Ishikawa (cell line): ENCODE measurements at regions not wholly inside any gene's neighbourhood (a gene's known extent, or its start where the extent isn't known, plus 50 kb on each side); places are given as distances from the start of the nearest gene placed in this dataset.
A peak's percentile ranks its signal among the peaks of the same experiment; 100 is the strongest.

Source experiments
- CEBPB ChIP-seq: IDR thresholded peaks from 2 replicates; pipeline ENCODE4 v1.6.1; 2012
- CREB1 ChIP-seq: IDR thresholded peaks from 2 replicates; pipeline ENCODE4 v1.6.1; 2012; ENCODE audit warnings: low read depth
- EGR1 ChIP-seq: IDR thresholded peaks from 2 replicates; pipeline ENCODE4 v1.6.1; 2012
- EP300 ChIP-seq: IDR thresholded peaks from 2 replicates; pipeline ENCODE4 v1.6.1; 2012; ENCODE audit warnings: borderline replicate concordance
- FOXM1 ChIP-seq: IDR thresholded peaks from 2 replicates; pipeline ENCODE4 v1.6.1; 2012; ENCODE audit warnings: low read depth, borderline replicate concordance
- NFIC ChIP-seq: IDR thresholded peaks from 2 replicates; pipeline ENCODE4 v1.6.1; 2012
- RAD21 ChIP-seq: IDR thresholded peaks from 2 replicates; pipeline ENCODE4 v1.6.1; 2012; ENCODE audit warnings: low read depth
- TAF1 ChIP-seq: IDR thresholded peaks from 2 replicates; pipeline ENCODE4 v1.6.1; 2012; ENCODE audit warnings: low read depth, mild to moderate bottlenecking
- TCF12 ChIP-seq: IDR thresholded peaks from 2 replicates; pipeline ENCODE4 v1.6.1; 2012; ENCODE audit warnings: low read depth
- TEAD4 ChIP-seq: IDR thresholded peaks from 2 replicates; pipeline ENCODE4 v1.6.1; 2012
- YY1 ChIP-seq: IDR thresholded peaks from 2 replicates; pipeline ENCODE4 v1.6.1; 2012; ENCODE audit warnings: low read depth
- ZBTB7A ChIP-seq: IDR thresholded peaks from 2 replicates; pipeline ENCODE4 v1.6.1; 2012; ENCODE audit warnings: low read depth
- TF ChIP-seq, protein P1 (sequence below): IDR thresholded peaks from 2 replicates; pipeline ENCODE4 v1.6.1; 2012
- TF ChIP-seq, protein P2 (sequence below): IDR thresholded peaks from 2 replicates; pipeline ENCODE4 v1.6.1; 2012
- TF ChIP-seq, protein P3 (sequence below): IDR thresholded peaks from 2 replicates; pipeline ENCODE4 v1.6.1; 2012; ENCODE audit warnings: low read depth, mild to moderate bottlenecking

DNA sequence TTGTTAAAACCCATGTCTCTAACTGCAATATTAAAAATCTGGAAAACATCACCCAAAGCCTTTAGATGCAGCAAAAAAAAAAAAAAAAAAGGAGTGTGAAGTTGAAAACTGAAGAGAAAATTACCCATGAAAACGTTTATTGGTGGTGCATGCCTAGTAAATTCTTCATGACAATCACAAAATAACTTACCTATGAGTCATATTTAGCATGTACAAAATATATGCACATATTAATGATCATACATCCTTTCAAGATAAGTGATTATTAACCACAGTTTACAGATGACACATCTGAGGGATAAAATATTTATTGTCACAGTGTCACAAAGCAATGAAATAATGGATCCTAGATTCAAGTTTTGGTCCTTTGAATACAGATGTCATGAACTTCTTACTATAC lies 505.2 kb upstream of the NR5A2 start:
- TF ChIP-seq, protein P1, sequence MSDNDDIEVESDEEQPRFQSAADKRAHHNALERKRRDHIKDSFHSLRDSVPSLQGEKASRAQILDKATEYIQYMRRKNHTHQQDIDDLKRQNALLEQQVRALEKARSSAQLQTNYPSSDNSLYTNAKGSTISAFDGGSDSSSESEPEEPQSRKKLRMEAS, result no peak
- TF ChIP-seq FOXM1 (no peak), TAF1 (no peak), EP300 (no peak), YY1 (no peak), NFIC (no peak), RAD21 (no peak), CEBPB (no peak), TCF12 (no peak), EGR1 (no peak), ZBTB7A (no peak), CREB1 (no peak)
- TF ChIP-seq, protein P2, sequence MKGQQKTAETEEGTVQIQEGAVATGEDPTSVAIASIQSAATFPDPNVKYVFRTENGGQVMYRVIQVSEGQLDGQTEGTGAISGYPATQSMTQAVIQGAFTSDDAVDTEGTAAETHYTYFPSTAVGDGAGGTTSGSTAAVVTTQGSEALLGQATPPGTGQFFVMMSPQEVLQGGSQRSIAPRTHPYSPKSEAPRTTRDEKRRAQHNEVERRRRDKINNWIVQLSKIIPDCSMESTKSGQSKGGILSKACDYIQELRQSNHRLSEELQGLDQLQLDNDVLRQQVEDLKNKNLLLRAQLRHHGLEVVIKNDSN, result no peak
- TF ChIP-seq, protein P3, sequence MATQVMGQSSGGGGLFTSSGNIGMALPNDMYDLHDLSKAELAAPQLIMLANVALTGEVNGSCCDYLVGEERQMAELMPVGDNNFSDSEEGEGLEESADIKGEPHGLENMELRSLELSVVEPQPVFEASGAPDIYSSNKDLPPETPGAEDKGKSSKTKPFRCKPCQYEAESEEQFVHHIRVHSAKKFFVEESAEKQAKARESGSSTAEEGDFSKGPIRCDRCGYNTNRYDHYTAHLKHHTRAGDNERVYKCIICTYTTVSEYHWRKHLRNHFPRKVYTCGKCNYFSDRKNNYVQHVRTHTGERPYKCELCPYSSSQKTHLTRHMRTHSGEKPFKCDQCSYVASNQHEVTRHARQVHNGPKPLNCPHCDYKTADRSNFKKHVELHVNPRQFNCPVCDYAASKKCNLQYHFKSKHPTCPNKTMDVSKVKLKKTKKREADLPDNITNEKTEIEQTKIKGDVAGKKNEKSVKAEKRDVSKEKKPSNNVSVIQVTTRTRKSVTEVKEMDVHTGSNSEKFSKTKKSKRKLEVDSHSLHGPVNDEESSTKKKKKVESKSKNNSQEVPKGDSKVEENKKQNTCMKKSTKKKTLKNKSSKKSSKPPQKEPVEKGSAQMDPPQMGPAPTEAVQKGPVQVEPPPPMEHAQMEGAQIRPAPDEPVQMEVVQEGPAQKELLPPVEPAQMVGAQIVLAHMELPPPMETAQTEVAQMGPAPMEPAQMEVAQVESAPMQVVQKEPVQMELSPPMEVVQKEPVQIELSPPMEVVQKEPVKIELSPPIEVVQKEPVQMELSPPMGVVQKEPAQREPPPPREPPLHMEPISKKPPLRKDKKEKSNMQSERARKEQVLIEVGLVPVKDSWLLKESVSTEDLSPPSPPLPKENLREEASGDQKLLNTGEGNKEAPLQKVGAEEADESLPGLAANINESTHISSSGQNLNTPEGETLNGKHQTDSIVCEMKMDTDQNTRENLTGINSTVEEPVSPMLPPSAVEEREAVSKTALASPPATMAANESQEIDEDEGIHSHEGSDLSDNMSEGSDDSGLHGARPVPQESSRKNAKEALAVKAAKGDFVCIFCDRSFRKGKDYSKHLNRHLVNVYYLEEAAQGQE, result no peak

DNA sequence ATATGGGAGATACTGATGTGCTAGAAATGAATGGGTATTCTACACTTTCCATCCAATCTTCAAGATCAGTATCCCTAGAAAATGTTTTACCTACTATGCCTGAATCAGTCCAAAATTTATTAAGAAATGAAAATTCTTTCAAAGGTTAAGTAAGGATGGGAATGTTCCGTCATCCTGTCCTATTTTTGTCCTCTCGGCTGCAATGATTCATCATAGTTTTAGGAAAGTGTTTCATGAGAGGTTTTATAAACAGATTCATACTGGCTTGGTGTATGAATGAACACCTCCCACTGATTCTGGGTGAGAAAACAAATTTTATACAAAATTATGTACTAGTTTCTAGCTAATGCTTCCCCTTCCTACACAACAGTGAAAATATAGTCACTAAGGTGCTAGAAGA lies 504.6 kb upstream of the NR5A2 start:
- TF ChIP-seq NFIC (no peak), EGR1 (no peak), RAD21 (no peak), ZBTB7A (no peak), TEAD4 (no peak), CREB1 (no peak), YY1 (no peak), TAF1 (no peak), FOXM1 (no peak)
- TF ChIP-seq, protein P1, result no peak

DNA sequence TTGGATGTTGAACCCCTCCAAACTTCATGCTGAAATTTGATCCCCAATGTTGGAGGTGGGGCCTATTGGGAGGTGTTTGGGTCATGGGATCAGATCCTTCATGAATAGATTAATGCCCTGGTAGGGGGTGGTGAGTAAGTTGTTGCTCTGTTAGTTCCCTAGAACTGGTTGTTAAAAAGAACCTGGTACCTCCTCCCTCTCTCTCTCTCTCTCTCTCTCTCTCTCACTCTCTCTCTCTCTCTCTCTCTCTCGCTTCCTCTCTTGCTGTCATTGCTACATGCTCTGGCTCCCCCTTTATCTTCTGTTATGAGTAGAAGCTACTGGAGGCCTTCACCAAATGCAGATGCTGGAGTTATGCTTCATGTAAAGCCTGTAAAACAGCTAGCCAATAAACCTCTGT lies 498.2 kb upstream of the NR5A2 start:
- no peak for TF ChIP-seq TAF1
- TF ChIP-seq, protein P2, result no peak
- TF ChIP-seq YY1, result no peak
- TF ChIP-seq NFIC, result no peak
- TF ChIP-seq EGR1, result no peak

DNA sequence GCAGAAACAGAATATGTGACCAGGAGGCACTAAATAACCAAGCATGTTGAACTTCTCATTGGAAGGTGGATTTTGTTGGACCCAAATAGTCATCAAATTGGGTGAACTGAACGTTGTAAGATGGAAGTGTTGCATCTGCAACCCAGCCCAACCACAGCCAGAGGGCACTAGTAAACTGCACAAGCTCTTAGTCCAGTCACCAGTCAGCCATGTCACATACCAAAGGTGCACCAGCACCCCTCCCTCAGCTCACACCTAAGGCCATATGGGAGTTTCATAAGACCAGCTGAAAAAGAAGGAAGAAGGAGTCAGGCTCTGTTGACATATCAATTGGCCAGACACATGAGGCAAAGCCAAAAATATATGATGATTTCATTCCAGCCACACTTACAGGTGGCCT lies 481.7 kb upstream of the NR5A2 start:
- TF ChIP-seq RAD21 (peak; percentile 66; the same call in 1 of the 2 replicates), YY1 (0 out of 2 replicates have a peak, but pooled peaks have one; percentile 53), CEBPB (no peak)
- TF ChIP-seq, protein P2, result no peak

DNA sequence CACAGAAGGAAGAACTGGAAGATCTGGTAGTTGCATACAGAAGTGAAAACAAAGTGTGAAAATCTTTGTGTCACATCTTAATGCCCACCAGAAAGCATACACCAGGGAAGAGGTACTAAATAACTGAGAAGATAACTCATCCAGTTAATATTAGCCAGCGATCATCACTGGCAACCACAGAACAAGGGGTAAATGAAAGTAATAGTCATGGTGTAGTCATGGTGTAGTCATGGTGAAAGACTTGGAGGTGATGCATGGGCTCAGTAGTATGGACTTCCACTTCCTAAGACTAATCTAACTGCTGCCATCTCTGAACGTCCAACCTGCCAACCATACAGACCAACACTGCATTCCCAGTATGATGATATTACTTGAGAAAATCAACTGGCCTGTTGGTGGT lies 481.2 kb upstream of the NR5A2 start:
- TF ChIP-seq TCF12 (no peak), YY1 (no peak), EGR1 (no peak), CEBPB (no peak), TEAD4 (no peak), RAD21 (no peak), EP300 (no peak), TAF1 (no peak), NFIC (no peak), CREB1 (no peak), ZBTB7A (no peak), FOXM1 (no peak)
- TF ChIP-seq, protein P3, result no peak
- TF ChIP-seq, protein P2, result no peak
- TF ChIP-seq, protein P1, result no peak

DNA sequence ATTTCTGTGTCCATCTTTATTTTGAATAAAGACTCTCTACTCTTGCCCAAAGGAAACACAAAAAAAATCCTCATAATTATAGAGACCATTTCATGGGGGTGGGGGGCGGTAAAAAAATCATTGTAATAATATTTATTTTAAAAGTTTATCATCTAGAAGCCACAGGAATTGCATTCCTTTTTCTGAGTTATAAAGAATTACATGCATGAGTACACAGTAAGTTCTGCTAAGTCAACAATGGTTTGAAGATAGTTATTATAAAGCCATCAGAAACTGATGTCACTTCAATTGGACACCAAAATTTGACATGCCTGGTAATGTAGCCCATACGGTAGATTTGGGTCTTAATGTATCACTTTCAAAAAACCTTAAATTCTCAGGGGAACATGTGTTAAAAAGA lies 478.1 kb upstream of the NR5A2 start:
- TF ChIP-seq RAD21, result no peak
- no peak for TF ChIP-seq TAF1
